ENCODE measurements at regions not wholly inside any gene's neighbourhood (a gene's known extent, or its start where the extent isn't known, plus 50 kb on each side); places are given as distances from the start of the nearest gene placed in this dataset.
"Not testable (repeated sequence)": the region's sequence is repeated elsewhere in the genome, so short reads cannot be mapped to it uniquely, and the experiment has no call there.

DNA sequence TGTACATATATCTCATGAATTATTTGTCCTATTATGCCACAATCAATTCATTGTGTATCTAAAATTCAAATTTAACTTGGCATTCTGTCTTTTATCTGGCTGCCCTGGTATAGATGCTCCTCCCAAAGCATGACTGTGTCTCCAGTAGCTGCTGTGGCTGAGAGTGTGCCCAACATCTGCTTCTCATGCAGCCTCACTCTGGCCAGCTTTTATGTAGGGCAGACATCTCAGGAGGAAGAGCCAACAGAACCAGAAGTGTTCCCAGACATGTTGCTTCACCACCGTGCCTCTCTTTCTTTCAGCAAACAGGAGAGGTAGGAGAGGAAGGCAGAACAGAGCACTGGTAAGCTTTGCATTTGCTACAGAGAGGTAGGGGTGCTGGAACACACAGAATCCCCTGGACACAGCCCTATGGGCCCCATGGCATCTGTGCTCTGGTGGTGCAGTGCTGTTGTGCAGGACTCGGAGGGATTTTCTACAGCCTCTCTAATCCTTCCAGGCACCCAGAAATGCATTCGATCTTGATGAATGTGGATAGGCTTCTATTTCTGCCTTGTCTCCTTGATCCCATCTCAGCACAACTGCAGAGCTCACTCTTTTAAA, 637.1 kb downstream of the UTRN start:
- no peak for DNase-seq (ENCODE audit: low spot score)

DNA sequence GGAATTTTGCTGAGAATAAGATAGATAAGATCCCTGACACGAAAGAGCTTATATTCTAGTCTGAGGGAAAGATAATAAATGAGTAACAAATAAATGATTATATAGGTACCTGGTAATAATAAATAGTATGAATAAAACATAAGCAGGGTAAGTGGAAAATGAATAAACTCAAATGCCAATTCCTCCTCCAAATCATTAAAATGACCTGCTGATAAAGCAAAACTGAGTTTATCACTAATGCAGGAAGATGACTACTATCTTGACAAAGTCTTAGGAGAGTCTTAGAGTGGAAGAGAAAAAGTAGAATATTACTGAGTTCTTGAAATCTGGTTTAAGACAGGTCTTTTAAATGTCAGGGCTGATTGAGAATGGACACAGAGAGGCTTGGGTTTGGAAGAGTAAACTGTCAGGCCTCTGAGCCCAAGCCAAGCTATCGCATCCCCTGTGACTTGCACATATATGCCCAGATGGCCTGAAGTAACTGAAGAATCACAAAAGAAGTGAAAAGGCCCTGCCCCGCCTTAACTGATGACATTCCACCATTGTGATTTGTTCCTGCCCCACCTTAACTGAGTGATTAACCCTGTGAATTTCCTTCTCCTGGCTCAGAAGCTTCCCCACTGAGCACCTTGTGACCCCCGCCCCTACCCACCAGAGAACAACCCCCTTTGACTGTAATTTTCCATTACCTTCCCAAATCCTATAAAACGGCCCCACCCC, 637.8 kb downstream of the UTRN start:
- DNase-seq (ENCODE audit: low spot score), result not testable (repeated sequence)

DNA sequence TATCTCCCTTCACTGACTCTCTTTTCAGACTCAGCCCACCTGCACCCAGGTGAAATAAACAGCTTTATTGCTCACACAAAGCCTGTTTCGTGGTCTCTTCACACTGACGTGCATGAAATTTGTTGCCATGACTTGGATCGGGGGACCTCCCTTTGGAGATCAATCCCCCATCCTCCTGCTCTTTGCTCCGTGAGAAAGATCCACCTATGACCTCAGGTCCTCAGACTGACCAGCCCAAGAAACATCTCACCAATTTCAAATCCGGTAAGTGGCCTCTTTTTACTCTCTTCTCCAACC, 638.3 kb downstream of the UTRN start:
- DNase-seq (ENCODE audit: low spot score), result not testable (repeated sequence)

GRCh38 chr6:144928847-144929246, 643.7 kb downstream of the UTRN start:
- DNase-seq (ENCODE audit: low spot score), result no peak

DNA sequence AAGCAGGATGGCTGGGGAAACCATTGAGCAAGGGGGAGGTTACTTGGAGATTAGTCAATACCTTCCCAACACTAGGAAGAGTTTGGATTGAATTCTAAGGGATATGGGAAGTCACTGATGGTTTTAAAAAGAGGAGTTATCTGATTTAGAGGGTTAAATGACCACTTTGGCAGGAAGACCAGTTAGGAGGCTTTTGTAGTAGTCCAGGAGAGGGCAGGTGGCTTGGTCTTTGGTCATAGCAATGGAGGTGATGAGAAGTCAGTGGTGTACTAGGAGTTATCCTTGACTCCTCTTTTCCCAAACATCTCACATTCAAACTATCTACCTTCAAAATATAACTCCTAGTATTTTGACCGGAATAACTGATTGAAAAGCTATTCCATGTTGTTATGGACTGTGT, 644.1 kb downstream of the UTRN start:
- no peak for DNase-seq (ENCODE audit: low spot score)

- DNase-seq (ENCODE audit: low spot score), result no peak
Observed at GRCh38 chr6:144931172-144932035, 646.3 kb downstream of the UTRN start.

- no peak for DNase-seq (ENCODE audit: low spot score)
Observed at GRCh38 chr6:144932621-144933020, 647.5 kb downstream of the UTRN start.

DNA sequence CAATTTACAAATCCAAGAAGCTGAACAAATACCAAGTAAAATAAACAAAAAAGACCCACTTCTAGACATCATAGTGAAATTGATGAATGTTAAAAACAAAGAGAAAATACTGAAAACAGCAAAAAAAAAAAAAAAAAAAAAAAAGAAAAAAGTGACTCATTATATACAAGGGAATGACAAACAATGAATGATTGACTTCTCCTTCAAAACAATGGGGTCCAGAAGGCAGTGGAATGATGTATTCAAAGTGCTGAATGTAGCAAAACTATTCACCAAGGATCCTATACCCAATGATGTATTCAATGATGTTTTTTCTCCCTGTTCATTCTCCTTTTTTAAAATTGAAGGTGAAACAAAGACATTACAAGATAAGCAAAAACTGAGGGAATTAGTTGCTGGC, 650.0 kb downstream of the UTRN start:
- DNase-seq (ENCODE audit: low spot score), result no peak

- DNase-seq (ENCODE audit: low spot score), result no peak
Observed at GRCh38 chr6:144935661-144936060, 650.5 kb downstream of the UTRN start.

GRCh38 chr6:144936764-144937163, 651.6 kb downstream of the UTRN start:
- no peak for DNase-seq (ENCODE audit: low spot score)

- DNase-seq (ENCODE audit: low spot score), result no peak
Observed at GRCh38 chr6:144939921-144940320, 654.8 kb downstream of the UTRN start.

DNA sequence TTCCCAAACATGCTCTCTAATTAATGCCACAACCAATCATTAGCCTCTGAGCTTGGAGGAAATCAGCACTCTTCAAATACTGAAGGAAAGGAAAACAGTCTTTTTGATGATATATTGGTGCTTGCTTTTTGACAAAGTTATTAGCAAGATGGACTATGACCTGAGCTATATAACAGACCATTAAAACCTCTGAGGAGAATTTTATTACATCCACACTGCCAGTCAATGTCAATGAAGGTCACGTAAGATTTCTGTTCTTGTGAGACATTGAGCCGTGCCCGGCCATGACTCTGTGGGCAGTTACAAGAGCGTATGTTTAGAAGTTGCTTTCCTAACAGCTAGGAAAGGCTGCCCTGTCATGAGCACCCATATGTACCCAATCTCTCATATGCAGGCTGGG, 659.0 kb downstream of the UTRN start:
- DNase-seq (ENCODE audit: low spot score), result no peak

GRCh38 chr6:144947398-144947976, 662.4 kb downstream of the UTRN start:
- DNase-seq (ENCODE audit: low spot score), result no peak

DNA sequence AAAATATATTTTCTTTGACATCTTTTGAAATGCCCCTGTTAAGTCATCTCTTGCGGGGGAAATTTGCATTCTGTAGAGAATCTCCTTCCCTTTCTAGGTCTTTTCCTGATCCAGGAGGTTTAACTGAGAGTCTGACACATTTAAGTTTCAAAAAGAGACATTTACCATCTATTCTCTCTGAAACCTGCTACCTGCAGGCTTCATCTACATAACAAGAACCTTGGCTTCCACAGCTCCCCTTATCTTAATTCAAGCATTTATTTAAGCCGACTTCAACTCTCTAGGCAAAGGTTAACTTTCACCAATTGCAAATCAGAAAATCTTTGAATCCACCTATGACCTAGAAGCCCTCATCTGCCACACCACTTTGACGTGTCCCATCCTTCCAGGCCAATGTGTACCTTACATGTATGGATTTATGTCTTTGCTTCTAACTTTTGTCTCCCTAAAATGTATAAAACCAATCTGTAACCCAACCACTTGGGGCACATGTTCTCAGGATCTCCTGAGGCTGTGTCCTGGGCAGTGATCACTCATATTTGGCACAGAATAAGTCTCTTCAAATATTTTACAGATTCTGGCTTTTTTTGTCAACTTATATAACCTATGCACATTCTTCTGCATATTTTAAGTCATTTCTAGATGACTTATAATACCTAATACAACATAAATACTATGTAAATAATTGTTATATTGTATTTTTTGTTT, 666.7 kb downstream of the UTRN start:
- DNase-seq (ENCODE audit: low spot score), result no peak

GRCh38 chr6:144952456-144953240, 667.5 kb downstream of the UTRN start:
- no peak for DNase-seq (ENCODE audit: low spot score)

DNA sequence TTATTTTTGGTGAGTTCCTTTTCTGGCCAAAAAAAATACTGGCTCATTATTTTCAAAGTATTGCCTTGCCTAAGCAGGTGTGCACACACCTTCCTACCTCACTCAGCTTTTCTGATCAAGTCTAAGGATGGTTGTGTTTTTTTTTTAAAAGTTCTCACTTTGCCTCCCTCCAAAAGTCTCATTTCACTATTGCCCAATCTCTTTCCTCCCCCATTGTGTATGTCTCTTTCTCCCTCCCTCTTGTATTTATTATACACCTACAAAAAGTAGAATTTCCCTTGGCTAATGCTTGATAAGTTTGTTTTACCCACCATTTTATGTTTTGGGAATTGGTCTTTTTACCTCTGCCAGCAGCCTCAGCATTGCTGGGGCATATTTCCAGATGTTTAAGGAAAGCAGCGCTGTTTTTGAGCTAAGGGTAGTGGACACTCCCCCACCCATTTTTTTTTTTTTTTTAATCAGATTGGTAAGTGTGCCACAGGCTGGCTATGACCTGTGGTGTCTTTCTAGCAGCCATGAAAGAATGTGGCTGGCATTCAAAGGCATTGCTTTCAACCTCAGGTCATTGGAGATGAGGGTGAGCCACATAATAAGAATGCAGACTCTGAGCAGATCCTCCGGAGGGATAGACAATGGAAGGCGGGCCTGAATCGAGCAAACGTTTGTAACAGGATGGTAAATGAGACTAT, 668.6 kb downstream of the UTRN start:
- DNase-seq (ENCODE audit: low spot score), result no peak

DNA sequence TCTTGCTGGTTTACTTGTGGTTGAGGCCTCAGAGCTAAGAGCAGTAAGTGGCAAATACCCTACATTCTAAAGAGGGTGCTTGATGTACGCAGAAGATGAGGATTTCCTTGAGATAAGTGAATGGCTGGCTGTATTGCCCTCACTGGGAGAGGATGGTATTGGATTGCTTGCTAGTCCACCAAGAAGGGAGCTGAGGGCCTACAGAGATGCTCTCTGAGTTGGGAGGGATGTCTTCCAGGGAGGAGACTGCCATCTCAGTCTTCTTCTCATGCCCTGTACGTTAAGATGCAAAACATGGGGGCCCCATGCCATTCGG, 669.1 kb downstream of the UTRN start:
- no peak for DNase-seq (ENCODE audit: low spot score)

DNA sequence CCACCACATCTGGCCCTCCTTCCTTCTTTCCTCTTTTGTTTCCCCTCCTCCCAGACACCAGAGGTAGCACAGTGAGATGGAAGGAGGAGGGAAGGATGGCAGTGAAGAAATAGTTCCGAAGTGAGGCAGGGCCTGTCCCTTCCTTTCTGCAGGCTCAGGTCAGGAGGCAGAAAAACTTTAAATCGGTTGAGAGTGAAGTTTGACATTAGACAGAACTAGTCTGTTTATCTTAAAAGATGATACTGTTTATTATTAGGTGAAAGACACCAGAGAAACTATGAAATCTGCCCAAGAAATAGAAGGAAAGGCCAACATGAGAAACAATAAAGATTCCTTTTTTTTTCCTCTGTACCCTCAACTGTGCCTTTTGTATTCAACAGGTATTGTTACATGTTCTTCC, 670.3 kb downstream of the UTRN start:
- no peak for DNase-seq (ENCODE audit: low spot score)

GRCh38 chr6:144955859-144956258, 670.7 kb downstream of the UTRN start:
- DNase-seq (ENCODE audit: low spot score), result no peak

GRCh38 chr6:144956697-144957096, 671.6 kb downstream of the UTRN start:
- not testable (repeated sequence) for DNase-seq (ENCODE audit: low spot score)

Measured in D341Med (cell line).